H1 (cell line): ENCODE measurements at regions not wholly inside any gene's neighbourhood (a gene's known extent, or its start where the extent isn't known, plus 50 kb on each side); places are given as distances from the start of the nearest gene placed in this dataset.

Experiments
- CTCF ChIA-PET: fragments of 300-600 bp; sonication (Branson Sonifier 250); formaldehyde crosslinking; loops from one replicate; lab custom pipeline; 2021; ENCODE audit not compliant: partially characterized antibody; lab: Charles Lee
- POLR2A ChIA-PET: fragments of 300-600 bp; sonication (Branson Sonifier 250); formaldehyde crosslinking; loops from one replicate; lab custom pipeline; 2021; ENCODE audit warnings: inconsistent platforms; ENCODE audit not compliant: partially characterized antibody; lab: Charles Lee
- DNase-seq, 2 experiments: peaks; one replicate each; pipeline versions ENCODE4 v3.0.0 to v3.0.0-alpha.2; 2010 to 2022; ENCODE audit warnings: low spot score in 2 of 2, low read depth in 1 of 2, mixed read lengths in 1 of 2
- FAIRE-seq: peaks from 2 replicates; lab custom pipeline; 2011; peaks lifted over from hg19 to GRCh38; lab: Jason Lieb, UNC
- H2AFZ ChIP-seq: 2 replicates; pipeline ENCODE4 v1.8.1; 2012; ENCODE audit warnings: low read length, inconsistent platforms
- H2AK5ac ChIP-seq: 2 replicates; pipeline ENCODE4 v1.6.1; 2013; ENCODE audit warnings: low read depth, low read length
- H2BK120ac ChIP-seq: replicated peaks from 2 replicates; pipeline ENCODE3; 2013; ENCODE audit warnings: low read depth, low read length, inconsistent platforms
- H2BK12ac ChIP-seq: 2 replicates; pipeline ENCODE4 v1.6.1; 2013; ENCODE audit warnings: low read depth, low read length
- H2BK15ac ChIP-seq: 2 replicates; pipeline ENCODE4 v1.6.1; 2013; ENCODE audit warnings: low read length
- H2BK20ac ChIP-seq: 2 replicates; pipeline ENCODE4 v1.6.1; 2013; ENCODE audit warnings: low read length
- H2BK5ac ChIP-seq: 2 replicates; pipeline ENCODE4 v1.6.1; 2013; ENCODE audit warnings: low read depth, low read length
- H3K14ac ChIP-seq: 2 replicates; pipeline ENCODE4 v1.6.1; 2013; ENCODE audit warnings: inconsistent platforms; ENCODE audit not compliant: insufficient read length
- H3K18ac ChIP-seq: 2 replicates; pipeline ENCODE4 v1.6.1; 2013; ENCODE audit warnings: low read length; ENCODE audit errors: extremely low read depth
- H3K23ac ChIP-seq: 2 replicates; pipeline ENCODE4 v1.6.1; 2013; ENCODE audit warnings: inconsistent platforms; ENCODE audit not compliant: insufficient read length
- H3K23me2 ChIP-seq: 2 replicates; pipeline ENCODE4 v1.6.1; 2013; ENCODE audit warnings: low read depth, low read length
- H3K27ac ChIP-seq: 2 replicates; pipeline ENCODE4 v1.6.1; 2011; ENCODE audit warnings: low read depth, low read length, inconsistent platforms
- H3K27me3 ChIP-seq, 4 experiments: replicated peaks in 1 of 4; 1 replicate in 1 of 4; 2 replicates in 3 of 4; pipeline versions ENCODE4 v1.6.1 to v1.8.1; 2011 to 2013; ENCODE audit warnings: low read length in 3 of 4, mild to moderate bottlenecking in 3 of 4, inconsistent platforms in 2 of 4, mixed read lengths in 2 of 4, moderate library complexity in 1 of 4; ENCODE audit not compliant: control insufficient read depth in 3 of 4, insufficient read depth in 3 of 4; ENCODE audit errors: extremely low read depth in 1 of 4
- H3K36me3 ChIP-seq, 4 experiments: 2 replicates each; pipeline versions ENCODE4 v1.6.1 to v1.8.1; 2011 to 2013; ENCODE audit warnings: mild to moderate bottlenecking in 4 of 4, low read length in 3 of 4, moderate library complexity in 2 of 4, control low read depth in 1 of 4, inconsistent platforms in 1 of 4; ENCODE audit not compliant: insufficient read depth in 4 of 4, control insufficient read depth in 2 of 4
- H3K4ac ChIP-seq: replicated peaks from 2 replicates; pipeline ENCODE3; 2013; ENCODE audit warnings: low read length, low read depth, mixed read lengths, inconsistent platforms; ENCODE audit not compliant: insufficient read length
- H3K4me1 ChIP-seq, 4 experiments: replicated peaks in 1 of 4; 1 replicate in 1 of 4; 2 replicates in 3 of 4; pipeline versions ENCODE4 v1.6.1 to v1.8.1; 2011 to 2013; ENCODE audit warnings: low read length in 3 of 4, inconsistent platforms in 2 of 4, mixed read lengths in 1 of 4; ENCODE audit not compliant: insufficient read depth in 4 of 4, control insufficient read depth in 3 of 4
- H3K4me2 ChIP-seq, 2 experiments: 2 replicates each; pipeline versions ENCODE4 v1.6.1 to v1.8.1; 2011 to 2013; ENCODE audit warnings: low read depth in 2 of 2, low read length in 2 of 2, control low read depth in 1 of 2, inconsistent platforms in 1 of 2, mild to moderate bottlenecking in 1 of 2; ENCODE audit not compliant: insufficient read depth in 1 of 2
- H3K4me3 ChIP-seq, 4 experiments: fragments of 200-600, 300-600 bp in 1 of 4; sonication (generic), shearing (Covaris generic), sonication (Bioruptor Twin) in 1 of 4; 2 replicates each; pipeline versions ENCODE4 v1.5.1 to v1.8.1; 2011 to 2016; ENCODE audit warnings: low read length in 4 of 4, low read depth in 3 of 4, control low read depth in 2 of 4, inconsistent platforms in 2 of 4, mild to moderate bottlenecking in 2 of 4, mixed read lengths in 1 of 4, moderate library complexity in 1 of 4; ENCODE audit not compliant: insufficient read depth in 2 of 4; ENCODE audit errors: extremely low read depth in 1 of 4
- H3K56ac ChIP-seq: replicated peaks from 2 replicates; pipeline ENCODE3; 2013; ENCODE audit warnings: low read depth, mild to moderate bottlenecking, mixed read lengths, low read length, inconsistent platforms; ENCODE audit not compliant: insufficient read length
- H3K79me1 ChIP-seq: 2 replicates; pipeline ENCODE4 v1.6.1; 2013; ENCODE audit warnings: low read depth, low read length, control low read depth
- H3K79me2 ChIP-seq, 2 experiments: 2 replicates each; pipeline versions ENCODE4 v1.6.1 to v1.8.1; 2012 to 2013; ENCODE audit warnings: low read length in 2 of 2, mild to moderate bottlenecking in 2 of 2, inconsistent platforms in 1 of 2; ENCODE audit not compliant: insufficient read depth in 2 of 2, control insufficient read depth in 1 of 2
- H3K9ac ChIP-seq, 4 experiments: replicated peaks in 1 of 4; 1 replicate in 1 of 4; 2 replicates in 3 of 4; pipeline versions ENCODE4 v1.6.1 to v1.8.1; 2011 to 2013; ENCODE audit warnings: low read depth in 3 of 4, low read length in 3 of 4, control low read depth in 2 of 4, mild to moderate bottlenecking in 2 of 4, moderate library complexity in 2 of 4, inconsistent platforms in 1 of 4; ENCODE audit errors: extremely low read depth in 1 of 4
- H3K9me3 ChIP-seq, 2 experiments: 2 replicates each; pipeline versions ENCODE4 v1.6.1 to v1.8.1; 2012 to 2013; ENCODE audit warnings: mild to moderate bottlenecking in 2 of 2, moderate library complexity in 2 of 2, control low read depth in 1 of 2, inconsistent platforms in 1 of 2, low read depth in 1 of 2, low read length in 1 of 2, mixed read lengths in 1 of 2; ENCODE audit not compliant: insufficient read depth in 2 of 2
- H4K20me1 ChIP-seq, 2 experiments: replicated peaks in 1 of 2; 2 replicates each; pipeline versions ENCODE3 to v1.8.1; 2011 to 2013; ENCODE audit warnings: inconsistent platforms in 2 of 2, low read length in 2 of 2, mild to moderate bottlenecking in 1 of 2; ENCODE audit not compliant: insufficient read depth in 2 of 2, control insufficient read depth in 1 of 2
- H4K5ac ChIP-seq: 2 replicates; pipeline ENCODE4 v1.6.1; 2013; ENCODE audit warnings: low read length, low read depth, mixed read lengths, inconsistent platforms; ENCODE audit not compliant: insufficient read length
- H4K8ac ChIP-seq: 2 replicates; pipeline ENCODE4 v1.8.0; 2013; ENCODE audit warnings: mild to moderate bottlenecking, moderate library complexity, low read length, inconsistent platforms; ENCODE audit not compliant: insufficient read depth; ENCODE audit errors: extremely low read depth
- H4K91ac ChIP-seq: replicated peaks from 2 replicates; pipeline ENCODE3; 2013; ENCODE audit warnings: low read length, mixed read lengths, inconsistent platforms; ENCODE audit not compliant: insufficient read length
- CTBP2 ChIP-seq: IDR thresholded peaks from 2 replicates; pipeline ENCODE4 v1.7.0; 2011; ENCODE audit warnings: borderline replicate concordance, mild to moderate bottlenecking, moderate library complexity, mixed read lengths, low read length; ENCODE audit not compliant: insufficient read depth, insufficient read length
- FOSL1 ChIP-seq: IDR thresholded peaks from 2 replicates; pipeline ENCODE4 v1.6.1; 2011; ENCODE audit warnings: mild to moderate bottlenecking, low read depth, low read length, moderate library complexity; ENCODE audit not compliant: insufficient read depth
- KDM5A ChIP-seq: fragments of 200-600 bp; IDR thresholded peaks from 2 replicates; pipeline ENCODE4 v1.7.1; 2012; ENCODE audit warnings: mild to moderate bottlenecking, low read length, inconsistent platforms, mixed read lengths
- MAFK ChIP-seq: IDR thresholded peaks from 2 replicates; pipeline ENCODE4 v1.6.1; 2012; ENCODE audit warnings: low read depth, mild to moderate bottlenecking, improper control_type of control experiment, low read length
- POLR2AphosphoS5 ChIP-seq: IDR thresholded peaks from 2 replicates; pipeline ENCODE4 v1.6.1; 2011; ENCODE audit warnings: low read depth, low read length
- WGBS, 2 experiments: shearing (Covaris generic) in 1 of 2; methylation state at CpG; one replicate each; pipeline versions ENCODE4 v1.1.6 to v1.1.7; 2013 to 2015; ENCODE audit warnings: low lambda C conversion rate in 2 of 2, mixed read lengths in 2 of 2, inconsistent platforms in 1 of 2, low coverage in 1 of 2, missing lambda C conversion rate in 1 of 2; ENCODE audit not compliant: insufficient replicate concordance in 2 of 2, insufficient coverage in 1 of 2, insufficient read length in 1 of 2; ENCODE audit errors: extremely low coverage in 1 of 2, missing lambda C conversion rate in 1 of 2; 5-methylcytosine and 5-hydroxymethylcytosine counted together

DNA sequence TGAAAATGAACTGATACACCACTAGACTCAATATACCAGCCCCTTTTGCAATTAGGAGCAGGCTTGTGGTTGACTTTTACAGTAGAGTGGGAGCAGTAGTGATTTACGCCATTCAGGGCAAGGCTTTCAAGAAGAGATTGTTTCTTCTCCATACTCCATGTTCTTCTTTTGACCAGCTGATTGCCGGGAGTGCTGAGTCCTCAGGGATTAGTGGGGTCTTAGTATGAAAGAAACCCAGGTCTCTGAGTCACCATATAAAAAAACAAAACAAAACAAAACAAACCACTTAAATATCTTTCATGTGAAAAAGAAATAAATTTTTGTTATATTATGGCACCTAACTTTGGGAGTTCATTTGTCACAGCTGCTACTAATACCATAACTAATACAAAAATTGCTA, 465.6 kb upstream of the TRIB2 start:
- Histone ChIP-seq H3K14ac (no peak overlapping the region), H2AFZ (no peak overlapping the region)
- TF ChIP-seq KDM5A (no peak), MAFK (no peak), POLR2AphosphoS5 (no peak), CTBP2 (no peak), FOSL1 (no peak)
- TF ChIP-seq, all 59 proteins: peak for 0
- H3K23me2 ChIP-seq: no peaks in the 10 kb centered on the region
- ChIA-PET CTCF (no interaction called here), POLR2A (no interaction called here)
- H2BK15ac ChIP-seq: no peak overlapping the region
- H4K5ac ChIP-seq: no peak overlapping the region
- peaks cover 0 to 1% (median 0%) of the 10 kb centered on the region in 4 experiments; a peak in 1 of 7 replicates for H3K27me3 ChIP-seq
- no peak overlapping the region for H3K27ac ChIP-seq
- H4K8ac ChIP-seq: no peak overlapping the region
- no peak overlapping the region for H2BK5ac ChIP-seq
- no peaks in the 10 kb centered on the region for H3K79me1 ChIP-seq
- no peak overlapping the region for H2BK20ac ChIP-seq
- no peak for FAIRE-seq
- DNase-seq: no peak
- no peak overlapping the region for H4K91ac ChIP-seq
- H3K23ac ChIP-seq: no peak overlapping the region
- H3K4ac ChIP-seq: no peak overlapping the region
- WGBS, 2 experiments: 92% methylated on average over 2 of the region's 2 CpGs; no CpG with 5 or more reads in 1 of the 2 experiments
- H3K56ac ChIP-seq: no peak overlapping the region
- H3K18ac ChIP-seq: no peak overlapping the region
- H3K4me1 ChIP-seq: peaks cover 0 to 11% (median 2%) of the 10 kb centered on the region in 4 experiments; a peak in 3 of 7 replicates
- no peaks in the 10 kb centered on the region for H3K79me2 ChIP-seq
- H3K4me3 ChIP-seq: no peak overlapping the region
- no peak overlapping the region for H2AK5ac ChIP-seq
- H2BK120ac ChIP-seq: no peak overlapping the region
- no peaks in the 10 kb centered on the region for H3K36me3 ChIP-seq
- H3K9ac ChIP-seq: no peak overlapping the region
- H3K9me3 ChIP-seq: no peaks in the 10 kb centered on the region
- H2BK12ac ChIP-seq: no peak overlapping the region
- H3K4me2 ChIP-seq: no peak overlapping the region
- H4K20me1 ChIP-seq: no peaks in the 10 kb centered on the region
